Esophagus muscularis mucosa (tissue), 4 donors: ENCODE measurements at regions not wholly inside any gene's neighbourhood (a gene's known extent, or its start where the extent isn't known, plus 50 kb on each side); places are given as distances from the start of the nearest gene placed in this dataset.

ENCODE experiments used
- EP300 ChIP-seq: sonication (generic); formaldehyde crosslinking; IDR thresholded peaks from one replicate; pipeline ENCODE4 v1.6.1; 2017; ENCODE audit warnings: antibody characterized with exemption
- POLR2A ChIP-seq: fragments of 450-650 bp; IDR thresholded peaks from one replicate; pipeline ENCODE4 v1.6.1; 2017; ENCODE audit warnings: antibody characterized with exemption, moderate library complexity, mild to moderate bottlenecking, low read depth
- POLR2AphosphoS5 ChIP-seq, 2 donors: sonication (generic); formaldehyde crosslinking; IDR thresholded peaks; one replicate each; pipeline ENCODE4 v1.6.1; 2017; ENCODE audit warnings: antibody characterized with exemption in 2 of 2
- TF ChIP-seq, protein P1 (sequence below), 3 experiments: fragments of 200-600 bp in 2 of 3; fragments of 450-650 bp in 1 of 3; sonication (generic) in 2 of 3; IDR thresholded peaks; one replicate each; pipeline ENCODE4 v1.5.1; 2017 to 2019; ENCODE audit warnings: antibody characterized with exemption in 3 of 3, mild to moderate bottlenecking in 2 of 3, moderate library complexity in 1 of 3

DNA sequence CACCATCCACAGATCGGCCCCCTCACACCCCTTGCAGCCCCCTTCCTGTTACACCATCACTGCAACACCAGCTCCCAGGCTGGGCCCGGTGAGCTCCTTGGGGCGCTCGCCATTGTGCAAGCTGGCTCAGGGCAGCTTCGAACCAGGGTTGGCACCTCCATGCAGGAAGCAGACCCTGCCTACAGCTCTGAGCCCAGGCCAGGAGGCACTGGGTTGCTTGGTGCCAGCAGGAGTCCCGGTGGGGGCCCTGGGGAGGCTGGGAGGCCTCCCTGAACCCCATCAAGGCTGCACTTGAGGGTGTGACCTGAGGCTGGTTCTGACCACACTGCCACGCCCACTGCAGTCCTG lies 417.1 kb downstream of the CTTN start:
- TF ChIP-seq, protein P1, sequence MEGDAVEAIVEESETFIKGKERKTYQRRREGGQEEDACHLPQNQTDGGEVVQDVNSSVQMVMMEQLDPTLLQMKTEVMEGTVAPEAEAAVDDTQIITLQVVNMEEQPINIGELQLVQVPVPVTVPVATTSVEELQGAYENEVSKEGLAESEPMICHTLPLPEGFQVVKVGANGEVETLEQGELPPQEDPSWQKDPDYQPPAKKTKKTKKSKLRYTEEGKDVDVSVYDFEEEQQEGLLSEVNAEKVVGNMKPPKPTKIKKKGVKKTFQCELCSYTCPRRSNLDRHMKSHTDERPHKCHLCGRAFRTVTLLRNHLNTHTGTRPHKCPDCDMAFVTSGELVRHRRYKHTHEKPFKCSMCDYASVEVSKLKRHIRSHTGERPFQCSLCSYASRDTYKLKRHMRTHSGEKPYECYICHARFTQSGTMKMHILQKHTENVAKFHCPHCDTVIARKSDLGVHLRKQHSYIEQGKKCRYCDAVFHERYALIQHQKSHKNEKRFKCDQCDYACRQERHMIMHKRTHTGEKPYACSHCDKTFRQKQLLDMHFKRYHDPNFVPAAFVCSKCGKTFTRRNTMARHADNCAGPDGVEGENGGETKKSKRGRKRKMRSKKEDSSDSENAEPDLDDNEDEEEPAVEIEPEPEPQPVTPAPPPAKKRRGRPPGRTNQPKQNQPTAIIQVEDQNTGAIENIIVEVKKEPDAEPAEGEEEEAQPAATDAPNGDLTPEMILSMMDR (IDR thresholded peaks at IDR 0.05), result no peak
- no peak for TF ChIP-seq POLR2A
- TF ChIP-seq POLR2AphosphoS5 (IDR thresholded peaks at IDR 0.05), result no peak
- TF ChIP-seq EP300, result no peak
